IMR-90 (cell line): ENCODE measurements at regions not wholly inside any gene's neighbourhood (a gene's known extent, or its start where the extent isn't known, plus 50 kb on each side); places are given as distances from the start of the nearest gene placed in this dataset.

ENCODE experiments used
- ATAC-seq: fragments of 200-7000 bp; cut with Tn5 transposase; 2 replicates; pipeline ENCODE4 v1.9.1; 2020; ENCODE audit warnings: low read depth, mild to moderate bottlenecking, moderate library complexity
- BruUV-seq: library from RNA; stranded (reverse); fragments of 400-500 nt; replicated peaks from 2 replicates; lab custom pipeline; 2021; lab: Mats Ljungman, UMichigan
- CTCF ChIA-PET: fragments of 300-600 bp; formaldehyde crosslinking; extraction: SDS; loops from one replicate; lab custom pipeline; 2021; ENCODE audit warnings: antibody characterized with exemption; lab: Yijun Ruan, JAX
- POLR2A ChIA-PET: fragments of 300-600 bp; sonication (Branson Sonifier 250); formaldehyde crosslinking; loops from one replicate; lab custom pipeline; 2022; ENCODE audit warnings: antibody characterized with exemption; ENCODE audit not compliant: unreplicated experiment; lab: Charles Lee
- DNase-seq: peaks from one replicate; pipeline ENCODE4 v3.0.0; 2013
- H2AFZ ChIP-seq: replicated peaks from 2 replicates; pipeline ENCODE3; 2013; ENCODE audit warnings: low read length, mild to moderate bottlenecking; ENCODE audit not compliant: poor library complexity
- H2AK5ac ChIP-seq: 2 replicates; pipeline ENCODE4 v1.6.1; 2013; ENCODE audit warnings: low read depth, low read length, inconsistent platforms
- H2AK9ac ChIP-seq: replicated peaks from 2 replicates; pipeline ENCODE3; 2013; ENCODE audit warnings: mild to moderate bottlenecking, low read depth, low read length, moderate library complexity; ENCODE audit not compliant: poor library complexity
- H2BK120ac ChIP-seq: 2 replicates; pipeline ENCODE4 v1.6.1; 2013; ENCODE audit warnings: low read depth, low read length, inconsistent platforms
- H2BK15ac ChIP-seq: 3 replicates; pipeline ENCODE4 v1.6.1; 2013; ENCODE audit warnings: low read depth, low read length, inconsistent platforms
- H2BK20ac ChIP-seq: 2 replicates; pipeline ENCODE4 v1.6.1; 2013; ENCODE audit warnings: low read depth, mild to moderate bottlenecking, inconsistent platforms, low read length, moderate library complexity
- H2BK5ac ChIP-seq: 2 replicates; pipeline ENCODE4 v1.6.1; 2013; ENCODE audit warnings: mild to moderate bottlenecking, low read depth, low read length, inconsistent platforms; ENCODE audit not compliant: poor library complexity, severe bottlenecking
- H3K14ac ChIP-seq: replicated peaks from 2 replicates; pipeline ENCODE4 v1.6.1; 2013; ENCODE audit warnings: low read depth, low read length, inconsistent platforms
- H3K18ac ChIP-seq: 2 replicates; pipeline ENCODE4 v1.6.1; 2013; ENCODE audit warnings: low read depth, low read length, control low read depth
- H3K23ac ChIP-seq: 2 replicates; pipeline ENCODE4 v1.6.1; 2013; ENCODE audit warnings: low read depth, low read length, inconsistent platforms
- H3K27ac ChIP-seq: 2 replicates; pipeline ENCODE4 v1.5.1; 2013; ENCODE audit warnings: mild to moderate bottlenecking, control low read depth, low read length; ENCODE audit not compliant: insufficient read depth
- H3K27me3 ChIP-seq: 2 replicates; pipeline ENCODE4 v1.6.1; 2013; ENCODE audit warnings: low read length; ENCODE audit not compliant: control insufficient read depth, insufficient read depth
- H3K36me3 ChIP-seq: 2 replicates; pipeline ENCODE4 v1.6.1; 2013; ENCODE audit warnings: low read length, mixed read lengths; ENCODE audit not compliant: control insufficient read depth, insufficient read depth
- H3K4ac ChIP-seq: 2 replicates; pipeline ENCODE4 v1.6.1; 2013; ENCODE audit warnings: low read depth, low read length, inconsistent platforms
- H3K4me1 ChIP-seq: 2 replicates; pipeline ENCODE4 v1.6.1; 2013; ENCODE audit warnings: low read length, mixed read lengths; ENCODE audit not compliant: control insufficient read depth, insufficient read depth
- H3K4me2 ChIP-seq: 2 replicates; pipeline ENCODE4 v1.6.1; 2013; ENCODE audit warnings: low read depth, mild to moderate bottlenecking, control low read depth, low read length, moderate library complexity
- H3K4me3 ChIP-seq: 2 replicates; pipeline ENCODE4 v1.5.1; 2013; ENCODE audit warnings: low read depth, mild to moderate bottlenecking, control low read depth, low read length, moderate library complexity; ENCODE audit not compliant: insufficient read depth
- H3K56ac ChIP-seq: 2 replicates; pipeline ENCODE4 v1.6.1; 2013; ENCODE audit warnings: low read length, inconsistent platforms; ENCODE audit not compliant: insufficient read depth; ENCODE audit errors: extremely low read depth
- H3K79me1 ChIP-seq, 2 experiments: 2 replicates each; pipeline ENCODE4 v1.6.1; 2013; ENCODE audit warnings: low read length in 2 of 2, inconsistent platforms in 1 of 2, low read depth in 1 of 2
- H3K9ac ChIP-seq: 2 replicates; pipeline ENCODE4 v1.6.1; 2013; ENCODE audit warnings: low read depth, low read length, control low read depth
- H3K9me1 ChIP-seq: 2 replicates; pipeline ENCODE4 v1.6.1; 2013; ENCODE audit warnings: low read length, inconsistent platforms; ENCODE audit not compliant: insufficient read depth
- H3K9me3 ChIP-seq: 2 replicates; pipeline ENCODE4 v1.6.1; 2013; ENCODE audit warnings: low read length; ENCODE audit not compliant: control insufficient read depth, insufficient read depth
- H4K20me1 ChIP-seq: 2 replicates; pipeline ENCODE4 v1.6.1; 2013; ENCODE audit warnings: low read length, inconsistent platforms; ENCODE audit not compliant: insufficient read depth
- H4K5ac ChIP-seq: 2 replicates; pipeline ENCODE4 v1.6.1; 2013; ENCODE audit warnings: mild to moderate bottlenecking, low read depth, low read length, control low read depth
- H4K8ac ChIP-seq, 2 experiments: 2 replicates each; pipeline ENCODE4 v1.6.1; 2013; ENCODE audit warnings: low read depth in 2 of 2, low read length in 2 of 2, control low read depth in 1 of 2, inconsistent platforms in 1 of 2
- H4K91ac ChIP-seq: 2 replicates; pipeline ENCODE4 v1.6.1; 2013; ENCODE audit warnings: low read depth, low read length, inconsistent platforms; ENCODE audit not compliant: insufficient read depth
- FOS ChIP-seq: fragments of 150-350 bp; IDR thresholded peaks from 2 replicates; pipeline ENCODE4 v1.6.1; 2016; ENCODE audit warnings: low read depth, low read length
- NFE2L2 ChIP-seq: fragments of 150-350 bp; IDR thresholded peaks from 2 replicates; pipeline ENCODE4 v1.6.1; 2016; ENCODE audit warnings: low read depth, mild to moderate bottlenecking, low read length
- WGBS, 2 experiments: methylation state at CpG; one replicate each; pipeline versions ENCODE4 v1.1.5 to v1.1.7; 2013; ENCODE audit warnings: missing lambda C conversion rate in 2 of 2; ENCODE audit not compliant: insufficient read length in 1 of 2; ENCODE audit errors: extremely low coverage in 2 of 2; 5-methylcytosine and 5-hydroxymethylcytosine counted together
- dilution Hi-C: fragments of 300-500 bp; cut with HindIII; formaldehyde crosslinking; loops from one replicate; pipeline ENCODE4 v1.14.3; 2018; ENCODE audit warnings: low sequenced_read_pairs; ENCODE audit not compliant: unreplicated experiment
- in situ Hi-C: fragments of 300-500 bp; cut with MboI; formaldehyde crosslinking; loops from 3 replicates; pipeline ENCODE4 v1.14.3; 2019; ENCODE audit warnings: low sequenced_read_pairs, inconsistent platforms, mixed read lengths
- intact Hi-C: fragments of 100-400 bp; cut with micrococcal nuclease; formaldehyde crosslinking; loops from 2 replicates; pipeline ENCODE4 v1.10.0; 2022

DNA sequence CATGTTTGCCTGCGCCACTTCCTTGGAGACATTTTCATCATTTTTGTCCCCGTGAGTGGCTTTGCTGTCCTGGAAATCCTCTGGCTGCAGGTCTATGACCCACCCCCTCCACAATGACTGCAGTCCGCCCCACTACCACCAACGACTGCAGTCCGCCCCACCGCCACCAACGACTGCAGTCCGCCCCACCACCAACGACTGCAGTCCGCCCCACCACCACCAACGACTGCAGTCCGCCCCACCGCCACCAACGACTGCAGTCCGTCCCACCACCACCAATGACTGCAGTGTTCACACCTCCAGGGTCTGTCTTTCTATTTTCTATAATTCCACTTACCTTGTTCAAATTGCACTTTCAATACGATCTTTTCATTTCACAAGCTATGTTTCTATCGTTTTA is 820.7 kb upstream of the SALL3 start:
- TF ChIP-seq FOS (no peak), NFE2L2 (no peak)
- BruUV-seq, result no TSS peak
- ChIA-PET CTCF (no interaction called here), POLR2A (no interaction called here)
- H3K4me2 ChIP-seq, result no peak overlapping the region
- no peak overlapping the region for H3K23ac ChIP-seq
- H3K9me1 ChIP-seq, result no peaks in the 10 kb centered on the region
- no peak overlapping the region for H2BK5ac ChIP-seq
- no peak overlapping the region for H2AK5ac ChIP-seq
- H3K27me3 ChIP-seq, result no peaks in the 10 kb centered on the region
- no peak for DNase-seq
- ATAC-seq, result no peak
- WGBS, 2 experiments, result 68% methylated on average over 4 of the region's 17 CpGs; no CpG with 5 or more reads in 1 of the 2 experiments
- no peak overlapping the region for H3K9ac ChIP-seq
- H3K14ac ChIP-seq, result no peak overlapping the region
- H3K18ac ChIP-seq, result no peak overlapping the region
- H2AFZ ChIP-seq, result no peak overlapping the region
- no peak overlapping the region for H3K27ac ChIP-seq
- in situ Hi-C loops, result no loop called here
- no peak overlapping the region for H4K91ac ChIP-seq
- no peak overlapping the region for H2AK9ac ChIP-seq
- no peak overlapping the region for H3K56ac ChIP-seq
- no peak overlapping the region for H3K4ac ChIP-seq
- no peak overlapping the region for H4K5ac ChIP-seq
- H3K79me1 ChIP-seq, result no peaks in the 10 kb centered on the region
- dilution Hi-C loops, result no loop called here
- no peak overlapping the region for H4K8ac ChIP-seq
- no peaks in the 10 kb centered on the region for H4K20me1 ChIP-seq
- no peaks in the 10 kb centered on the region for H3K36me3 ChIP-seq
- intact Hi-C loops, result no loop called here
- H3K9me3 ChIP-seq, result peaks cover 15% of the 10 kb centered on the region
- no peak overlapping the region for H2BK20ac ChIP-seq
- H2BK120ac ChIP-seq, result no peak overlapping the region
- H3K4me1 ChIP-seq, result no peaks in the 10 kb centered on the region
- no peak overlapping the region for H2BK15ac ChIP-seq
- H3K4me3 ChIP-seq, result no peak overlapping the region
